ENCODE measurements at regions not wholly inside any gene's neighbourhood (a gene's known extent, or its start where the extent isn't known, plus 50 kb on each side); places are given as distances from the start of the nearest gene placed in this dataset.

DNA sequence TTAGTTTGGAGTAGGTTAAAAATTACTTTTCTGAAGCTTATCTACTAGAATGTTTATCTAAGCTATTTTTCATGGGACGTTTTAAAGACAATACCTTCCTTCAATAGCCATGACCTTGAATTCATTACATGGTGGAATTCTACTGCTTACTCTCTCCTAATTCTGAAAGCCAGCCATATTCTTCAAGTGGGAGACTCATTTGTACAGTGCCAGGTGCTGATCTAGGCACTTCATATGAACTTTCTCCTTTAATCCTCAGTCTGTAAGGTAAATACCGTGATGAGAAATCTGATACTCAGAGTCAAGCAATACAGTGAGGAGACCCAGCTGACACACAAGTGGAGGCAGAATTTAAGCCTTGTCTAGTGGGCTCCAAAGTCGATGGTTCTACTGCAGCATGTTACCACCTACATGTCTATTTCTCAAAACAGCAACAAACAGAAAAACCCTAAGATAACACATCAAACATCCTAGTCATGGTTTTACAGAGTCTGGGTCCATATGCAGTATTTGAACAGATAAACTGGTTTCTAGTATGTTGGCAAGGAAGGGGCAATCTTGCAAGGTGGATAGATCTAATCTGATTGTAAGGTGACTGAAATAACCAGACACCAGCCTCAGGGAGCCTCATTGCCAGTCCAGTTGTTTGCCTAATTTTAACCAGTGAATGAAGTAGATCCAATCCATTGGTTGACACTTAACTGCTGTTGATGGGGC is 243.7 kb downstream of the PIK3R1 start (continued):
- TF ChIP-seq, protein P1, sequence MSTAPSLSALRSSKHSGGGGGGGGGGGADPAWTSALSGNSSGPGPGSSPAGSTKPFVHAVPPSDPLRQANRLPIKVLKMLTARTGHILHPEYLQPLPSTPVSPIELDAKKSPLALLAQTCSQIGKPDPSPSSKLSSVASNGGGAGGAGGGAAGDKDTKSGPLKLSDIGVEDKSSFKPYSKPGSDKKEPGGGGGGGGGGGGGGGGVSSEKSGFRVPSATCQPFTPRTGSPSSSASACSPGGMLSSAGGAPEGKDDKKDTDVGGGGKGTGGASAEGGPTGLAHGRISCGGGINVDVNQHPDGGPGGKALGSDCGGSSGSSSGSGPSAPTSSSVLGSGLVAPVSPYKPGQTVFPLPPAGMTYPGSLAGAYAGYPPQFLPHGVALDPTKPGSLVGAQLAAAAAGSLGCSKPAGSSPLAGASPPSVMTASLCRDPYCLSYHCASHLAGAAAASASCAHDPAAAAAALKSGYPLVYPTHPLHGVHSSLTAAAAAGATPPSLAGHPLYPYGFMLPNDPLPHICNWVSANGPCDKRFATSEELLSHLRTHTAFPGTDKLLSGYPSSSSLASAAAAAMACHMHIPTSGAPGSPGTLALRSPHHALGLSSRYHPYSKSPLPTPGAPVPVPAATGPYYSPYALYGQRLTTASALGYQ (CRISPR knock-in tag; IDR thresholded peaks at IDR 0.05), result no peak
- TF ChIP-seq ZFP82 (CRISPR knock-in tag; IDR thresholded peaks at IDR 0.05; ENCODE audit: borderline replicate concordance) (no peak), FOXP1 (IDR thresholded peaks at IDR 0.05) (no peak), FOXP1 (CRISPR knock-in tag; IDR thresholded peaks at IDR 0.05) (no peak), EEA1 (CRISPR knock-in tag; IDR thresholded peaks at IDR 0.05; ENCODE audit: borderline replicate concordance) (no peak)

DNA sequence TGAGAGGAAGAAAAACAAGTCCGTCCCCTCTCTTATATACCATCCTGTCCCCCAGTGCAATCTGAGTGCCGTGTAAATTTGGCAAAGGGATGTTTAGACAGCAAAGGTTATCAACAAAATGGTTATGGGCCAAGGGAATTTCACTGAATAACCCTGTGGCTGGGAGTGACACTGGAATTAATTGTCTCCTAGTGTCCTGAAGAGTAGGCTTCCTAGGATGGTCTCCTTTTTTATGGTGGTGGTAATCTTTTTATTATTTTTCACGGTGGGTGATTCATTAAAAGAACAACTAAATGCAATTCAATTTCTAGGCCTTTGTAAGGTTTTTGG is 244.2 kb downstream of the PIK3R1 start:
- FAIRE-seq (no peak), DNase-seq (ENCODE audit: low spot score) (peak; percentile 16), ATAC-seq (no peak)
- H2AFZ ChIP-seq (ENCODE audit: low read length), result no peak overlapping the region
- no peak overlapping the region for H3K9ac ChIP-seq (ENCODE audit: insufficient read depth, low read depth, low read length)
- H3K4me3 ChIP-seq (replicated peaks in 1 of 3; ENCODE audit: insufficient read depth in 1 of 3, low read depth in 2 of 3, low read length in 3 of 3), result no peak overlapping the region
- in situ Hi-C loops (cut with HindIII; ENCODE audit: extremely low pct_ligation_motif_present, low pct_unique_long_range_greater_than_20kb), result loop anchor here (5.0 kb wide), 1 partner anchor 172 kb away; no protein-coding TSS in a partner anchor
- intact Hi-C loops (cut with micrococcal nuclease; ENCODE audit: unreplicated experiment), result loop anchor here (1.0 to 2.0 kb wide), 2 partner anchors 63 to 173 kb away; no protein-coding TSS in a partner anchor
- H3K9me3 ChIP-seq (ENCODE audit: low read length), result no peaks in the 10 kb centered on the region
- no peak overlapping the region for H3K27ac ChIP-seq (ENCODE audit: extremely low read length, insufficient read depth, low read length)
- no peaks in the 10 kb centered on the region for H3K79me2 ChIP-seq (ENCODE audit: insufficient read depth, low read length)
- peak overlapping the region; percentile 49 for H3K4me2 ChIP-seq (ENCODE audit: low read depth, low read length)
- H4K20me1 ChIP-seq (ENCODE audit: insufficient read depth, low read length), result no peaks in the 10 kb centered on the region
- ChIA-PET CTCF (ENCODE audit: low intra/inter-chr PET ratio, low total read pairs) (interaction anchor here (2.2 kb wide), 1 partner anchor 174 kb away, joined by 13 read pairs; no protein-coding TSS in a partner anchor), POLR2A (no interaction called here)
- H3K4me1 ChIP-seq (ENCODE audit: insufficient read depth, low read length), result peaks cover 41% of the 10 kb centered on the region
- peaks cover 0 to 10% of the 10 kb centered on the region in 2 experiments; a peak in 1 of 5 replicates for H3K27me3 ChIP-seq (ENCODE audit: control insufficient read depth in 1 of 2, insufficient read depth in 2 of 2, low read length in 2 of 2)
- H3K36me3 ChIP-seq (replicated peaks in 1 of 2; ENCODE audit: control insufficient read depth in 1 of 2, insufficient read depth in 2 of 2, low read length in 2 of 2), result no peaks in the 10 kb centered on the region
- 22% methylated on average over 3 of the region's 3 CpGs for WGBS (ENCODE audit: low lambda C conversion rate)
- no TSS peak for BruUV-seq (replicated peaks)
- TF ChIP-seq FOXA1 (IDR thresholded peaks at IDR 0.05) (no peak), FOXA1 (CRISPR knock-in tag; IDR thresholded peaks at IDR 0.05) (0 out of 2 replicates have a peak, but pooled peaks have one; percentile 13), SOX13 (IDR thresholded peaks at IDR 0.05) (no peak), SOX13 (CRISPR knock-in tag; conservative IDR thresholded peaks at IDR 0.05 in 1 of 2, IDR thresholded peaks at IDR 0.05 in 1 of 2) (peak in 1 of 2 experiments; percentile 34; a peak in 1 of 4 replicates), FOSL2 (CRISPR knock-in tag; IDR thresholded peaks at IDR 0.05) (no peak), ZBTB20 (CRISPR knock-in tag; IDR thresholded peaks at IDR 0.05; ENCODE audit: borderline replicate concordance, low read depth) (no peak), NR2F6 (IDR thresholded peaks at IDR 0.05) (no peak; the same call in 1 of the 2 replicates), NR2F6 (CRISPR knock-in tag; IDR thresholded peaks at IDR 0.05) (0 out of 2 replicates have a peak, but pooled peaks have one; percentile 22)

All from HepG2 (cell line).